Mucosa of rectum (tissue), 2 donors: ENCODE measurements at regions not wholly inside any gene's neighbourhood (a gene's known extent, or its start where the extent isn't known, plus 50 kb on each side); places are given as distances from the start of the nearest gene placed in this dataset.
A peak's percentile ranks its signal among the peaks of the same experiment; 100 is the strongest.
"Not testable (repeated sequence)": the region's sequence is repeated elsewhere in the genome, so short reads cannot be mapped to it uniquely, and the experiment has no call there.

ENCODE experiments used
- H3K27ac ChIP-seq, 2 donors: one replicate each; pipeline ENCODE4 v1.7.0; 2013; ENCODE audit warnings: inconsistent platforms in 2 of 2, low read depth in 2 of 2, low read length in 2 of 2
- H3K27me3 ChIP-seq, 2 donors: one replicate each; pipeline ENCODE4 v1.7.0; 2013; ENCODE audit warnings: low read length in 2 of 2; ENCODE audit not compliant: control insufficient read depth in 2 of 2, insufficient read depth in 2 of 2
- H3K36me3 ChIP-seq, 2 donors: one replicate each; pipeline ENCODE4 v1.7.0; 2013; ENCODE audit warnings: low read length in 2 of 2; ENCODE audit not compliant: control insufficient read depth in 2 of 2, insufficient read depth in 2 of 2
- H3K4me1 ChIP-seq, 2 donors: one replicate each; pipeline ENCODE4 v1.7.0; 2013; ENCODE audit warnings: low read length in 2 of 2, mild to moderate bottlenecking in 1 of 2; ENCODE audit not compliant: control insufficient read depth in 2 of 2, insufficient read depth in 2 of 2
- H3K4me3 ChIP-seq, 2 donors: one replicate each; pipeline ENCODE4 v1.7.0; 2013; ENCODE audit warnings: low read length in 2 of 2
- H3K9ac ChIP-seq, 2 donors: one replicate each; pipeline ENCODE4 v1.7.0; 2013; ENCODE audit warnings: low read length in 2 of 2, low read depth in 1 of 2, mild to moderate bottlenecking in 1 of 2
- H3K9me3 ChIP-seq, 2 donors: one replicate each; pipeline ENCODE4 v1.7.0; 2013; ENCODE audit warnings: low read length in 2 of 2; ENCODE audit not compliant: control insufficient read depth in 2 of 2
- donor health status: healthy.
- donor health status: Normal muscosa, but diverticular disease.

- H3K4me1 ChIP-seq, H3K9me3 ChIP-seq, H3K9ac ChIP-seq, H3K27me3 ChIP-seq, H3K4me3 ChIP-seq, H3K36me3 ChIP-seq, H3K27ac ChIP-seq: not testable (repeated sequence)
Observed at GRCh38 chr22:22160768-22161167, 83.8 kb upstream of the VPREB1 start.

DNA sequence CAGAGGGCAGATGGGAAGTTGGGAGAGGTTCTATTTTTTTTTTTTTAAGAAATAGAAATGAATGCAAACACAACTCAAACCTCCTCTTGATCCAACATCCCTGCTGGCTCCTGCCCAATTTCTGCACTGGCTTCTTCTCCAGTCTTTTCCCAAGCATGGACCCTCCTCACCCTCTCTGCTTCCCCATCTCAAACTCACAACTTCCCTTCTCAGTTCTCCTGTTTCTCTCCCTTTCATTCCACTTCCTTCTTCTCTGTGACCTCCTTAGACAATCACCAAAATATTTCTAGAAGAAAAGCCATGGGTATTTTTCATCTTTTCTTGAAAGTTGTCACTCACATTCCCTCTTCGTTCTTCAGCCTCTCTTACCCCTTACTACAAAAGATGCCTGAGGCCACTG, 85.2 kb upstream of the VPREB1 start:
- Histone ChIP-seq H3K27ac (no peak overlapping the region), H3K9me3 (no peaks in the 10 kb centered on the region), H3K4me1 (no peaks in the 10 kb centered on the region), H3K9ac (no peak overlapping the region), H3K36me3 (no peaks in the 10 kb centered on the region), H3K27me3 (no peaks in the 10 kb centered on the region), H3K4me3 (no peak overlapping the region)

DNA sequence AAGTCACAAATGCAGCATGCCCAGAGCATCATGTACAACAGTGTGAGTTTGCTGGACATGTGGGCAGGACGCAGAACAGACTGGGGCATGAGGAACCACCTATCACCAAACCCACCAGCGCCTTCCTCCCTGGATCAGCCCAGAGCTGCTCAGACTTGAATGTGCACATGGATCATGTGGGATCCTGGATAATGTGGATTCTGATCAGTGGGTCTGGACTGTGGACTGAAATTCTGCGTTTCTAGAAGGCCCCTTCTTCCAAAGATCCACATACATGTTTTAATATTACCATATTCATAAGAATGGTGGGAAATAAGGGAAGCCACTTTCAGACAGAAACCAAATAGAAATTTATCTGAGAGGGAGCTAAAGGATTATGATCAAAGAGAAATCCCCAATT, 85.6 kb upstream of the VPREB1 start:
- no peaks in the 10 kb centered on the region for H3K27me3 ChIP-seq
- H3K4me3 ChIP-seq = no peak overlapping the region
- no peak overlapping the region for H3K9ac ChIP-seq
- no peaks in the 10 kb centered on the region for H3K4me1 ChIP-seq
- H3K9me3 ChIP-seq = no peaks in the 10 kb centered on the region
- no peaks in the 10 kb centered on the region for H3K36me3 ChIP-seq
- H3K27ac ChIP-seq = no peak overlapping the region

GRCh38 chr22:22158207-22158816, 86.3 kb upstream of the VPREB1 start:
- Histone ChIP-seq H3K27me3 (no peaks in the 10 kb centered on the region), H3K27ac (no peak overlapping the region), H3K36me3 (no peaks in the 10 kb centered on the region), H3K4me1 (no peaks in the 10 kb centered on the region), H3K9ac (no peak overlapping the region), H3K4me3 (no peak overlapping the region), H3K9me3 (no peaks in the 10 kb centered on the region)

DNA sequence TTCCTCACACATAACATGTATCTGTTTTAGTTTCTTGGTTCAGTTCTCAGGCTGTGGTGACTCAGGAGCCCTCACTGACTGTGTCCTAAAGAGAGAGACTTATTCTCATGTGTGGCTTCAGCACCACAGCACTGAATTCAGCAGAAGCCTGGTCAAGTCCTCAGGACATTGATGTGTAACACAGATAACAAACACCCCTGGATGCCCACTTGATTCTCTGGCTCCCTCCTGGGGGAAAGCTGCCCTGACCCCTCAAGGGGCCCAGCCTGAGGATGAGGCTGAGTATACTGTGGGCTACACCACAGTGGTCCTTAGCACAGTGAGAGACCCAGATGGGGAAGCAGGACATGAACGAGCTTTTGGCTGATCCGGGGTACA, 87.2 kb upstream of the VPREB1 start:
- Histone ChIP-seq H3K4me1 (no peaks in the 10 kb centered on the region), H3K27ac (peak overlapping the region in 1 of 2 donors; percentile 23), H3K9ac (peak overlapping the region in 1 of 2 donors; percentile 60), H3K4me3 (no peak overlapping the region), H3K27me3 (no peaks in the 10 kb centered on the region), H3K36me3 (no peaks in the 10 kb centered on the region), H3K9me3 (no peaks in the 10 kb centered on the region)

DNA sequence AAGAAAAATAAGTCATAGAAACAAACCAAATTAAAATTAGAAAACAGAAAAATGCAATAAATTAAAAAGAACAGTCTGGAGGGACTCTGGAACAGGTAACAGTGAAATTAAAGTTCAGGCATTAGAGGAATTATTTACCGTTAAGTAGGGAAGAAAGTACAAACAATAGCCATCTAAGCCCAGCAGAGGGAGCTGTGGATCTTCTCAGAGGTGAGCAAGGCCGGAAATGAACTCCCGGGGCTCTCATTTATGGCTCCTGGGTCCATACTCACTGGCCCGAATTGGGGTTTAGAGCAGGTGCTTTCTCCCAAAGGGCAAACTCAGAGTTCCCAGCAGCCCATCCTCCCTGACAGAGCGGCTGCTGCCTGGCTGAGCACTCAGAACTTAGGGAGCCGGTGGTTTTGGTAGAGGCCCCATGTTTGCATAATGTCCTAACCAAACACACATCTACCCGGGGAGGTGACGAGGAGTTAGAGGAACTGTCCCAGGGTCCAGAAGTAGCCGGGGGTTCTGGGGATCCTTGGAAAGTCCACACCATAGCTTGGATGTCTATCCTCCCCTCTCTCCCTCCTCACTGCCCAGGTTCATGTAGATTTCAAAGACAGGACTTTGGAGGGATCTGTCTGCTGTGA, 87.8 kb upstream of the VPREB1 start:
- no peaks in the 10 kb centered on the region for H3K27me3 ChIP-seq
- H3K36me3 ChIP-seq = no peaks in the 10 kb centered on the region
- no peaks in the 10 kb centered on the region for H3K4me1 ChIP-seq
- H3K27ac ChIP-seq = peak overlapping the region in 1 of 2 donors; percentile 23
- no peaks in the 10 kb centered on the region for H3K9me3 ChIP-seq
- peak overlapping the region; percentile 44 to 60 for H3K9ac ChIP-seq
- H3K4me3 ChIP-seq = peak overlapping the region; percentile 39 to 41

DNA sequence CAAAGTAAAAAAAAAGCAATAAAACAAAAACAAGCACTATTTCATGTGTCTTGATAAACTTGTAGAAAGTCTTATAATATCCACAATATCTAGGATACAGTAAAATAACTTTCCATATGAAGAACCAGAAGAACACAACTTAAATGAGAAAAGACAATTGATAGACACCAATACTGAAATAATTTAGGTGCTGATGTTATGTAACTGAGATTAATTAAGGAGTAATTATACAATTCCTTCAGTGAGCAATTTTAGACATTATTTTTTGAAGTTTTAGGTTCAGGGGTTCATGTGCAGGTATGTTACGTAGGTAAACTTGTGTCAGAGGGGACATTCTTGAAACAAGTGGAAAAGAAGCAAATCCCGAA, 88.3 kb upstream of the VPREB1 start:
- Histone ChIP-seq H3K4me3 (no peak overlapping the region), H3K27ac (no peak overlapping the region), H3K9ac (no peak overlapping the region), H3K36me3 (no peaks in the 10 kb centered on the region), H3K27me3 (no peaks in the 10 kb centered on the region), H3K4me1 (no peaks in the 10 kb centered on the region), H3K9me3 (no peaks in the 10 kb centered on the region)

DNA sequence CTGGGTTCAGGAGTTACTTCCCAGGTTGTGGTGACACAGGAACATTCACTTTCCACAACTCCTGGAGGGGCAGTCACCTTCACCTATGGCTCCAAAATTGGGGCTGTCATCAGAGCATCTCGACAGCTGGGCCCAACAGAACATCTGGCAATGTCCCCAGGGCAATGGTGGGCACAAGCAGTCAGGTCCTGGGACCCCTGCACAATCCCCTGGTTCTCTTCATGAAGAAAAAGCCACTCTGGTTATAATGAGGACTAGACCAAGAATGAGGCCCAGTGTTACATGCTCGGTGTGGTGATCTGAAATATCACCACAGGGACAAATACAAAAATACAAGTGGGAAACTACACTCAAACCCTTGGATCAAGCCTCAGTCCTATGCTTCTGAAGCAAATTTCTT, 89.0 kb upstream of the VPREB1 start:
- H3K9ac ChIP-seq = no peak overlapping the region
- peaks cover 0 to 2% of the 10 kb centered on the region in 2 donors for H3K27me3 ChIP-seq
- H3K4me3 ChIP-seq = no peak overlapping the region

GRCh38 chr22:22155146-22155545, 89.4 kb upstream of the VPREB1 start:
- no peak overlapping the region for H3K4me3 ChIP-seq
- no peaks in the 10 kb centered on the region for H3K9me3 ChIP-seq
- no peak overlapping the region for H3K27ac ChIP-seq
- H3K27me3 ChIP-seq = peaks cover 0 to 2% of the 10 kb centered on the region in 2 donors
- no peak overlapping the region for H3K9ac ChIP-seq
- H3K4me1 ChIP-seq = no peaks in the 10 kb centered on the region
- H3K36me3 ChIP-seq = no peaks in the 10 kb centered on the region

More for the DNA sequence above, 89.0 kb upstream of the VPREB1 start:
- Histone ChIP-seq H3K27ac (no peak overlapping the region), H3K9me3 (no peaks in the 10 kb centered on the region), H3K36me3 (no peaks in the 10 kb centered on the region), H3K4me1 (no peaks in the 10 kb centered on the region)

GRCh38 chr22:22154040-22154439, 90.5 kb upstream of the VPREB1 start:
- Histone ChIP-seq H3K9me3 (no peaks in the 10 kb centered on the region), H3K4me1 (no peaks in the 10 kb centered on the region), H3K4me3 (no peak overlapping the region), H3K27ac (no peak overlapping the region), H3K9ac (no peak overlapping the region), H3K27me3 (peaks cover 0 to 2% of the 10 kb centered on the region in 2 donors), H3K36me3 (no peaks in the 10 kb centered on the region)
